Ovary (tissue), 3 donors: ENCODE measurements at regions not wholly inside any gene's neighbourhood (a gene's known extent, or its start where the extent isn't known, plus 50 kb on each side); places are given as distances from the start of the nearest gene placed in this dataset.

Source experiments
- EP300 ChIP-seq: sonication (generic); formaldehyde crosslinking; IDR thresholded peaks from one replicate; pipeline ENCODE4 v1.6.1; 2017; ENCODE audit warnings: antibody characterized with exemption
- POLR2A ChIP-seq: fragments of 450-650 bp; IDR thresholded peaks from one replicate; pipeline ENCODE4 v1.6.1; 2017; ENCODE audit warnings: antibody characterized with exemption, mild to moderate bottlenecking, moderate library complexity
- TF ChIP-seq, protein P1 (sequence below), 3 donors: fragments of 450-650 bp in 2 of 3; fragments of 200-600 bp in 1 of 3; IDR thresholded peaks; one replicate each; pipeline versions ENCODE4 v1.5.1 to v1.8.0; 2016 to 2022; ENCODE audit warnings: antibody characterized with exemption in 3 of 3, mild to moderate bottlenecking in 1 of 3
- donor health status: DM: no; HTN: no; CAD: no.

DNA sequence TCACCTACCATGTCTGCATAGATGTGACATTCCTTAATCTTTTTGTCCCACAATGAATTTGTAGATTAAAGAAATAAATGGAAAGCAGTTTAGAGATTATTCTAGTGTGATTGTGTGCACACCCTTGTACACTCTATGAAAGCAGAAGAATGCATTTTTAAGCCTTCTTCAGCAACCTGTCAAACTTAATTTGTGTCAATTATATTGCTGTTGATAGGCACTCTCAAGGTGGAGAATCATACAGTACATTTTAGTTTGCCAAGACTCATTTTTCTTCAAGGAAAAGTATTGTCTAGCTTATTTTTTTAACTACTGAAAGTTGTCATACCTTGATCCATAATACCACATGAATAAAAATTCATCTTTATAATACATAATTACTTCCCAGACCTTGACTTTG is 1898.9 kb downstream of the OLFM4 start:
- TF ChIP-seq, protein P1, sequence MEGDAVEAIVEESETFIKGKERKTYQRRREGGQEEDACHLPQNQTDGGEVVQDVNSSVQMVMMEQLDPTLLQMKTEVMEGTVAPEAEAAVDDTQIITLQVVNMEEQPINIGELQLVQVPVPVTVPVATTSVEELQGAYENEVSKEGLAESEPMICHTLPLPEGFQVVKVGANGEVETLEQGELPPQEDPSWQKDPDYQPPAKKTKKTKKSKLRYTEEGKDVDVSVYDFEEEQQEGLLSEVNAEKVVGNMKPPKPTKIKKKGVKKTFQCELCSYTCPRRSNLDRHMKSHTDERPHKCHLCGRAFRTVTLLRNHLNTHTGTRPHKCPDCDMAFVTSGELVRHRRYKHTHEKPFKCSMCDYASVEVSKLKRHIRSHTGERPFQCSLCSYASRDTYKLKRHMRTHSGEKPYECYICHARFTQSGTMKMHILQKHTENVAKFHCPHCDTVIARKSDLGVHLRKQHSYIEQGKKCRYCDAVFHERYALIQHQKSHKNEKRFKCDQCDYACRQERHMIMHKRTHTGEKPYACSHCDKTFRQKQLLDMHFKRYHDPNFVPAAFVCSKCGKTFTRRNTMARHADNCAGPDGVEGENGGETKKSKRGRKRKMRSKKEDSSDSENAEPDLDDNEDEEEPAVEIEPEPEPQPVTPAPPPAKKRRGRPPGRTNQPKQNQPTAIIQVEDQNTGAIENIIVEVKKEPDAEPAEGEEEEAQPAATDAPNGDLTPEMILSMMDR (IDR thresholded peaks at IDR 0.05): no peak
- TF ChIP-seq EP300 (no peak), POLR2A (no peak)
